NOMO-1 (cell line): ENCODE measurements at regions not wholly inside any gene's neighbourhood (a gene's known extent, or its start where the extent isn't known, plus 50 kb on each side); places are given as distances from the start of the nearest gene placed in this dataset.
A peak's percentile ranks its signal among the peaks of the same experiment; 100 is the strongest.
"Not testable (repeated sequence)": the region's sequence is repeated elsewhere in the genome, so short reads cannot be mapped to it uniquely, and the experiment has no call there.

Experiments
- DNase-seq, 2 experiments: peaks; one replicate each; lab custom pipeline; 2025; ENCODE audit not compliant: unreplicated experiment in 2 of 2; lab: John Stamatoyannopoulos, UW

- DNase-seq: no peak
Observed at GRCh38 chr14:106683631-106684030, 1157.2 kb downstream of the TMEM121 start.

GRCh38 chr14:106686533-106686932, 1160.2 kb downstream of the TMEM121 start:
- DNase-seq: no peak

GRCh38 chr14:106690333-106690891, 1164.0 kb downstream of the TMEM121 start:
- DNase-seq: no peak

GRCh38 chr14:106691601-106692291, 1165.4 kb downstream of the TMEM121 start:
- no peak for DNase-seq

- peak; percentile 43 to 54 for DNase-seq
Observed at GRCh38 chr14:106694638-106695393, 1168.4 kb downstream of the TMEM121 start.

GRCh38 chr14:106698620-106699267, 1172.4 kb downstream of the TMEM121 start:
- peak; percentile 30 to 41 for DNase-seq

- DNase-seq: not testable (repeated sequence)
Observed at GRCh38 chr14:106703651-106704050, 1177.3 kb downstream of the TMEM121 start.

- DNase-seq: not testable (repeated sequence)
Observed at GRCh38 chr14:106706488-106706887, 1180.1 kb downstream of the TMEM121 start.

GRCh38 chr14:106710187-106710586, 1183.8 kb downstream of the TMEM121 start:
- DNase-seq: not testable (repeated sequence)

GRCh38 chr14:106712513-106712912, 1186.1 kb downstream of the TMEM121 start:
- not testable (repeated sequence) for DNase-seq

GRCh38 chr14:106714446-106715428, 1188.4 kb downstream of the TMEM121 start:
- DNase-seq: not testable (repeated sequence)

- DNase-seq: not testable (repeated sequence)
Observed at GRCh38 chr14:106717544-106717943, 1191.2 kb downstream of the TMEM121 start.

- not testable (repeated sequence) for DNase-seq
Observed at GRCh38 chr14:106719880-106720279, 1193.5 kb downstream of the TMEM121 start.

GRCh38 chr14:106721926-106722325, 1195.5 kb downstream of the TMEM121 start:
- DNase-seq: not testable (repeated sequence)

GRCh38 chr14:106722813-106723687, 1196.7 kb downstream of the TMEM121 start:
- DNase-seq: not testable (repeated sequence)

GRCh38 chr14:106727962-106728361, 1201.6 kb downstream of the TMEM121 start:
- not testable (repeated sequence) for DNase-seq

- DNase-seq: no peak
Observed at GRCh38 chr14:106728611-106729010, 1202.2 kb downstream of the TMEM121 start.

GRCh38 chr14:106729551-106729950, 1203.2 kb downstream of the TMEM121 start:
- no peak for DNase-seq

GRCh38 chr14:106733771-106734170, 1207.4 kb downstream of the TMEM121 start:
- DNase-seq: no peak
